ENCODE measurements at regions not wholly inside any gene's neighbourhood (a gene's known extent, or its start where the extent isn't known, plus 50 kb on each side); places are given as distances from the start of the nearest gene placed in this dataset.

DNA sequence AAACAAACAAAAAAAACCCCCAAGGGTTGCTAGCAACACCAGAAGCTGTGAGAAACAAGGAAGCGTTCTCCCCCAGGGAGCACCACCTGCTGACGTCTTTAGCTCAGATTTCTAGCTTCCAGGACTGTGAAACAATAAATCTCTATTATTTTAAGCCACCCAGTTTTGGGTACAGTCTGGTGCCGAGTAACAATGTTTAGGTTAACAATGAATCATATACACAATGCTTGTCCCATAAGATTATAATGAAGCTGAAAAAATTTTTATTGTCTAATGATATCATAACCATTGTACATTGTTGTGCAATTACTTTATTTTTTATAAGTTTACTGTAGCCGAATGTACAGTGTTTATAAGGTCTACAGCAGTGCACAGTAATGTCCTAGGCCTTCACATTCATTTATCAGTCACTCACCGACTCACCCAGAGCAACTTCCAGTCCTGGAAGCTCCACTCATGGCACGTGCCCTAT, 72.1 kb upstream of the CAB39 start:
- Histone ChIP-seq H3K36me3 (ENCODE audit: control insufficient read depth in 2 of 2, insufficient read depth in 1 of 2, low read length in 2 of 2) (no peaks in the 10 kb centered on the region), H3K4me3 (ENCODE audit: low read depth, low read length) (no peak overlapping the region), H3K9me3 (ENCODE audit: control insufficient read depth, insufficient read depth, low read depth, low read length) (no peaks in the 10 kb centered on the region), H3K4me1 (ENCODE audit: control insufficient read depth, insufficient read depth, low read length) (0 out of 2 replicates have a peak, but pooled peaks cover 2% of the 10 kb centered on the region), H3K27ac (ENCODE audit: extremely low read depth, low read depth, low read length) (no peak overlapping the region)
- ChIA-PET CTCF (interaction anchor here (0.6 to 1.6 kb wide), 2 partner anchors 158 to 961 kb away, joined by 3 to 5 read pairs; no protein-coding TSS in a partner anchor), POLR2A (no interaction called here)
- TF ChIP-seq ZNF558 (tag by site-specific recombination; IDR thresholded peaks at IDR 0.05), result no peak
- TF ChIP-seq, protein P1, sequence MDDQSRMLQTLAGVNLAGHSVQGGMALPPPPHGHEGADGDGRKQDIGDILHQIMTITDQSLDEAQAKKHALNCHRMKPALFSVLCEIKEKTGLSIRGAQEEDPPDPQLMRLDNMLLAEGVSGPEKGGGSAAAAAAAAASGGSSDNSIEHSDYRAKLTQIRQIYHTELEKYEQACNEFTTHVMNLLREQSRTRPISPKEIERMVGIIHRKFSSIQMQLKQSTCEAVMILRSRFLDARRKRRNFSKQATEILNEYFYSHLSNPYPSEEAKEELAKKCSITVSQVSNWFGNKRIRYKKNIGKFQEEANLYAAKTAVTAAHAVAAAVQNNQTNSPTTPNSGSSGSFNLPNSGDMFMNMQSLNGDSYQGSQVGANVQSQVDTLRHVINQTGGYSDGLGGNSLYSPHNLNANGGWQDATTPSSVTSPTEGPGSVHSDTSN (CRISPR knock-in tag; IDR thresholded peaks at IDR 0.05), result no peak
- TF ChIP-seq ZNF341 (tag by site-specific recombination; IDR thresholded peaks at IDR 0.05; ENCODE audit: low read depth), result no peak
- peak; percentile 88 for TF ChIP-seq OSR2 (tag by site-specific recombination; IDR thresholded peaks at IDR 0.05)
- TF ChIP-seq GLIS1 (tag by site-specific recombination; IDR thresholded peaks at IDR 0.05), result peak; percentile 98
- TF ChIP-seq KLF7 (tag by site-specific recombination; IDR thresholded peaks at IDR 0.05; ENCODE audit: borderline replicate concordance), result no peak
- no peak for TF ChIP-seq ZNF433 (tag by site-specific recombination; IDR thresholded peaks at IDR 0.05; ENCODE audit: low read depth)
- no peak for TF ChIP-seq ZSCAN16 (tag by site-specific recombination; IDR thresholded peaks at IDR 0.05)
- no peak for TF ChIP-seq ZNF121 (tag by site-specific recombination; IDR thresholded peaks at IDR 0.05)
- peak; percentile 91 for TF ChIP-seq ZIC2 (tag by site-specific recombination; IDR thresholded peaks at IDR 0.05)
- no peak for TF ChIP-seq OVOL3 (tag by site-specific recombination; IDR thresholded peaks at IDR 0.05)
- 0 out of 2 replicates have a peak, but pooled peaks have one; percentile 38 for TF ChIP-seq PRDM10 (tag by site-specific recombination; IDR thresholded peaks at IDR 0.05)
- TF ChIP-seq ZNF423 (tag by site-specific recombination; IDR thresholded peaks at IDR 0.05), result peak; percentile 67; the same call in 1 of the 2 replicates

GRCh38 chr2:230642966-230643365, 69.7 kb upstream of the CAB39 start:
- POLR2A ChIA-PET, result interaction anchor here (0.6 to 0.7 kb wide), 2 partner anchors 42 to 979 kb away, joined by 3 read pairs; no protein-coding TSS in a partner anchor
- Histone ChIP-seq H3K4me3 (ENCODE audit: low read depth, low read length) (no peak overlapping the region), H3K36me3 (ENCODE audit: control insufficient read depth in 2 of 2, insufficient read depth in 1 of 2, low read length in 2 of 2) (no peaks in the 10 kb centered on the region), H3K4me1 (ENCODE audit: control insufficient read depth, insufficient read depth, low read length) (0 out of 2 replicates have a peak, but pooled peaks cover 2% of the 10 kb centered on the region), H3K27ac (ENCODE audit: extremely low read depth, low read depth, low read length) (no peak overlapping the region), H3K9me3 (ENCODE audit: control insufficient read depth, insufficient read depth, low read depth, low read length) (no peaks in the 10 kb centered on the region)
- CTCF ChIA-PET, result interaction anchor here (1.4 kb wide), 1 partner anchor 155 kb away, joined by 4 read pairs; no protein-coding TSS in a partner anchor
- TF ChIP-seq, protein P2, sequence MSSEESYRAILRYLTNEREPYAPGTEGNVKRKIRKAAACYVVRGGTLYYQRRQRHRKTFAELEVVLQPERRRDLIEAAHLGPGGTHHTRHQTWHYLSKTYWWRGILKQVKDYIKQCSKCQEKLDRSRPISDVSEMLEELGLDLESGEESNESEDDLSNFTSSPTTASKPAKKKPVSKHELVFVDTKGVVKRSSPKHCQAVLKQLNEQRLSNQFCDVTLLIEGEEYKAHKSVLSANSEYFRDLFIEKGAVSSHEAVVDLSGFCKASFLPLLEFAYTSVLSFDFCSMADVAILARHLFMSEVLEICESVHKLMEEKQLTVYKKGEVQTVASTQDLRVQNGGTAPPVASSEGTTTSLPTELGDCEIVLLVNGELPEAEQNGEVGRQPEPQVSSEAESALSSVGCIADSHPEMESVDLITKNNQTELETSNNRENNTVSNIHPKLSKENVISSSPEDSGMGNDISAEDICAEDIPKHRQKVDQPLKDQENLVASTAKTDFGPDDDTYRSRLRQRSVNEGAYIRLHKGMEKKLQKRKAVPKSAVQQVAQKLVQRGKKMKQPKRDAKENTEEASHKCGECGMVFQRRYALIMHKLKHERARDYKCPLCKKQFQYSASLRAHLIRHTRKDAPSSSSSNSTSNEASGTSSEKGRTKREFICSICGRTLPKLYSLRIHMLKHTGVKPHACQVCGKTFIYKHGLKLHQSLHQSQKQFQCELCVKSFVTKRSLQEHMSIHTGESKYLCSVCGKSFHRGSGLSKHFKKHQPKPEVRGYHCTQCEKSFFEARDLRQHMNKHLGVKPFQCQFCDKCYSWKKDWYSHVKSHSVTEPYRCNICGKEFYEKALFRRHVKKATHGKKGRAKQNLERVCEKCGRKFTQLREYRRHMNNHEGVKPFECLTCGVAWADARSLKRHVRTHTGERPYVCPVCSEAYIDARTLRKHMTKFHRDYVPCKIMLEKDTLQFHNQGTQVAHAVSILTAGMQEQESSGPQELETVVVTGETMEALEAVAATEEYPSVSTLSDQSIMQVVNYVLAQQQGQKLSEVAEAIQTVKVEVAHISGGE (tag by site-specific recombination; conservative IDR thresholded peaks at IDR 0.05; ENCODE audit: low read depth), result no peak
- TF ChIP-seq ZSCAN18 (tag by site-specific recombination; IDR thresholded peaks at IDR 0.05), result no peak
- no peak for TF ChIP-seq ZNF777 (tag by site-specific recombination; IDR thresholded peaks at IDR 0.05; ENCODE audit: borderline replicate concordance)
- TF ChIP-seq AEBP2 (tag by site-specific recombination; IDR thresholded peaks at IDR 0.05; ENCODE audit: borderline replicate concordance), result no peak
- TF ChIP-seq IKZF3 (tag by site-specific recombination; IDR thresholded peaks at IDR 0.05), result no peak
- no peak for TF ChIP-seq ZNF169 (tag by site-specific recombination; IDR thresholded peaks at IDR 0.05)
- TF ChIP-seq ZNF76 (tag by site-specific recombination; IDR thresholded peaks at IDR 0.05; ENCODE audit: borderline replicate concordance, low read depth), result no peak
- TF ChIP-seq ZNF555 (tag by site-specific recombination; conservative IDR thresholded peaks at IDR 0.05), result no peak

Data from HEK293 (cell line).